Activated naive CD4-positive, alpha-beta T cell treated with anti-CD3 and anti-CD28 coated beads, Interleukin-2, amount 10 ng/mL, durations not matched to agents 7 days and 5 days (primary cell): ENCODE measurements at regions not wholly inside any gene's neighbourhood (a gene's known extent, or its start where the extent isn't known, plus 50 kb on each side); places are given as distances from the start of the nearest gene placed in this dataset.
A peak's percentile ranks its signal among the peaks of the same experiment; 100 is the strongest.
"Not testable (repeated sequence)": the region's sequence is repeated elsewhere in the genome, so short reads cannot be mapped to it uniquely, and the experiment has no call there.

ENCODE experiments used
- CTCF ChIA-PET: fragments of 350-600 bp; sonication (Branson Sonifier 250); formaldehyde crosslinking; loops from one replicate; lab custom pipeline; 2021; ENCODE audit warnings: antibody characterized with exemption; lab: Charles Lee
- DNase-seq: peaks from one replicate; pipeline ENCODE4 v3.0.0-alpha.2; 2020
- H3K27ac Mint-ChIP-seq: one replicate; pipeline ENCODE4 v1.8.0; 2021; ENCODE audit warnings: mild to moderate bottlenecking, moderate library complexity, mixed read lengths
- H3K27me3 Mint-ChIP-seq: one replicate; pipeline ENCODE4 v1.8.0; 2021; ENCODE audit warnings: mild to moderate bottlenecking, mixed read lengths
- H3K36me3 Mint-ChIP-seq: one replicate; pipeline ENCODE4 v1.8.0; 2021; ENCODE audit warnings: mixed read lengths
- H3K4me1 Mint-ChIP-seq: one replicate; pipeline ENCODE4 v1.8.0; 2021; ENCODE audit warnings: mixed read lengths
- H3K4me3 Mint-ChIP-seq: one replicate; pipeline ENCODE4 v1.8.0; 2021; ENCODE audit warnings: mild to moderate bottlenecking, moderate library complexity, mixed read lengths
- H3K9me3 Mint-ChIP-seq: one replicate; pipeline ENCODE4 v1.8.0; 2021; ENCODE audit warnings: mixed read lengths

GRCh38 chr7:149670288-149670687, 103.1 kb downstream of the ZNF467 start:
- peaks cover 2% of the 10 kb centered on the region for H3K4me1 Mint-ChIP-seq
- H3K4me3 Mint-ChIP-seq = no peak overlapping the region
- no peaks in the 10 kb centered on the region for H3K36me3 Mint-ChIP-seq
- H3K27ac Mint-ChIP-seq = no peak overlapping the region
- no peaks in the 10 kb centered on the region for H3K9me3 Mint-ChIP-seq
- peaks cover 58% of the 10 kb centered on the region for H3K27me3 Mint-ChIP-seq
- CTCF ChIA-PET = interaction anchor here (0.5 to 2.6 kb wide), 7 partner anchors 7 to 1483 kb away, joined by 3 to 18 read pairs (median 4); no protein-coding TSS in a partner anchor
- DNase-seq = no peak

GRCh38 chr7:149669121-149669818, 104.1 kb downstream of the ZNF467 start:
- Mint-ChIP-seq H3K9me3 (no peaks in the 10 kb centered on the region), H3K4me1 (peaks cover 2% of the 10 kb centered on the region), H3K27me3 (peaks cover 62% of the 10 kb centered on the region), H3K4me3 (no peak overlapping the region), H3K36me3 (no peaks in the 10 kb centered on the region), H3K27ac (no peak overlapping the region)
- DNase-seq = no peak
- CTCF ChIA-PET = interaction anchor here (0.7 to 1.2 kb wide), 2 partner anchors 26 to 73 kb away, joined by 3 to 6 read pairs; no protein-coding TSS in a partner anchor

GRCh38 chr7:149666360-149666945, 106.9 kb downstream of the ZNF467 start:
- Mint-ChIP-seq H3K27me3 (peaks cover 64% of the 10 kb centered on the region), H3K9me3 (no peaks in the 10 kb centered on the region), H3K36me3 (no peaks in the 10 kb centered on the region), H3K4me3 (no peak overlapping the region), H3K27ac (no peak overlapping the region), H3K4me1 (peaks cover 2% of the 10 kb centered on the region)
- CTCF ChIA-PET = interaction anchor here (1.0 to 8.7 kb wide), 2 partner anchors 21 to 76 kb away, joined by 3 to 111 read pairs; no protein-coding TSS in a partner anchor
- DNase-seq = no peak

- DNase-seq, H3K4me1 Mint-ChIP-seq, H3K36me3 Mint-ChIP-seq, H3K9me3 Mint-ChIP-seq, H3K4me3 Mint-ChIP-seq, H3K27ac Mint-ChIP-seq: not testable (repeated sequence)
- CTCF ChIA-PET = interaction anchor here (1.0 to 8.7 kb wide), 2 partner anchors 22 to 77 kb away, joined by 3 to 111 read pairs; no protein-coding TSS in a partner anchor
- H3K27me3 Mint-ChIP-seq = peaks cover 63% of the 10 kb centered on the region
These were observed 107.8 kb downstream of the ZNF467 start for GRCh38 chr7:149665618-149666017.

GRCh38 chr7:149664666-149665065, 108.7 kb downstream of the ZNF467 start:
- Mint-ChIP-seq H3K9me3 (no peaks in the 10 kb centered on the region), H3K4me3 (no peak overlapping the region), H3K27me3 (peaks cover 55% of the 10 kb centered on the region), H3K4me1 (peaks cover 2% of the 10 kb centered on the region), H3K27ac (no peak overlapping the region), H3K36me3 (no peaks in the 10 kb centered on the region)
- CTCF ChIA-PET = interaction anchor here (0.7 to 8.7 kb wide), 5 partner anchors 40 to 645 kb away, joined by 3 to 111 read pairs (median 22); no protein-coding TSS in a partner anchor
- DNase-seq = no peak

GRCh38 chr7:149664176-149664575, 109.2 kb downstream of the ZNF467 start:
- CTCF ChIA-PET = interaction anchor here (0.7 to 8.7 kb wide), 8 partner anchors 7 to 645 kb away, joined by 3 to 111 read pairs (median 11); no protein-coding TSS in a partner anchor
- H3K27ac Mint-ChIP-seq = no peak overlapping the region
- H3K36me3 Mint-ChIP-seq = no peaks in the 10 kb centered on the region
- no peak overlapping the region for H3K4me3 Mint-ChIP-seq
- H3K27me3 Mint-ChIP-seq = peaks cover 56% of the 10 kb centered on the region
- no peaks in the 10 kb centered on the region for H3K9me3 Mint-ChIP-seq
- DNase-seq = no peak
- peaks cover 1% of the 10 kb centered on the region for H3K4me1 Mint-ChIP-seq

GRCh38 chr7:149662591-149663095, 110.7 kb downstream of the ZNF467 start:
- peaks cover 51% of the 10 kb centered on the region for H3K27me3 Mint-ChIP-seq
- no peaks in the 10 kb centered on the region for H3K9me3 Mint-ChIP-seq
- no peak overlapping the region for H3K4me3 Mint-ChIP-seq
- H3K27ac Mint-ChIP-seq = no peak overlapping the region
- H3K36me3 Mint-ChIP-seq = no peaks in the 10 kb centered on the region
- peak; percentile 84 for DNase-seq
- H3K4me1 Mint-ChIP-seq = no peaks in the 10 kb centered on the region
- CTCF ChIA-PET = interaction anchor here (0.6 to 8.7 kb wide), 24 partner anchors 9 to 401 kb away, joined by 3 to 111 read pairs (median 4); partner anchors contain the start of gene ZNF783

GRCh38 chr7:149655784-149656183, 117.6 kb downstream of the ZNF467 start:
- no peaks in the 10 kb centered on the region for H3K36me3 Mint-ChIP-seq
- H3K27ac Mint-ChIP-seq = no peak overlapping the region
- peaks cover 11% of the 10 kb centered on the region for H3K9me3 Mint-ChIP-seq
- H3K4me1 Mint-ChIP-seq = no peaks in the 10 kb centered on the region
- H3K27me3 Mint-ChIP-seq = peaks cover 26% of the 10 kb centered on the region
- CTCF ChIA-PET = no interaction called here
- DNase-seq = no peak
- H3K4me3 Mint-ChIP-seq = no peak overlapping the region

- Mint-ChIP-seq H3K27ac (peak overlapping the region; percentile 15), H3K4me3 (no peak overlapping the region), H3K9me3 (peaks cover 11% of the 10 kb centered on the region), H3K4me1 (no peaks in the 10 kb centered on the region), H3K27me3 (peaks cover 35% of the 10 kb centered on the region), H3K36me3 (no peaks in the 10 kb centered on the region)
- no peak for DNase-seq
- CTCF ChIA-PET = no interaction called here
These were observed 118.8 kb downstream of the ZNF467 start for GRCh38 chr7:149654588-149654987.

- Mint-ChIP-seq H3K27me3 (peaks cover 41% of the 10 kb centered on the region), H3K9me3 (peaks cover 11% of the 10 kb centered on the region)
- DNase-seq, H3K36me3 Mint-ChIP-seq, H3K4me3 Mint-ChIP-seq, H3K4me1 Mint-ChIP-seq, H3K27ac Mint-ChIP-seq: not testable (repeated sequence)
- CTCF ChIA-PET = interaction anchor here (1.0 to 1.8 kb wide), 2 partner anchors 13 to 25 kb away, joined by 3 to 10 read pairs; no protein-coding TSS in a partner anchor
These were observed 123.2 kb downstream of the ZNF467 start for GRCh38 chr7:149650190-149650589.

- no peaks in the 10 kb centered on the region for H3K4me1 Mint-ChIP-seq
- H3K9me3 Mint-ChIP-seq = no peaks in the 10 kb centered on the region
- H3K36me3 Mint-ChIP-seq = no peaks in the 10 kb centered on the region
- DNase-seq = no peak
- H3K4me3 Mint-ChIP-seq = no peak overlapping the region
- H3K27ac Mint-ChIP-seq = no peak overlapping the region
- H3K27me3 Mint-ChIP-seq = peaks cover 12% of the 10 kb centered on the region
- CTCF ChIA-PET = interaction anchor here (2.0 kb wide), 1 partner anchor 18 kb away, joined by 6 read pairs; no protein-coding TSS in a partner anchor
These were observed 128.6 kb downstream of the ZNF467 start for GRCh38 chr7:149644754-149645153.

- CTCF ChIA-PET = interaction anchor here (1.0 kb wide), 1 partner anchor 19 kb away, joined by 3 read pairs; no protein-coding TSS in a partner anchor
- Mint-ChIP-seq H3K27ac (no peak overlapping the region), H3K36me3 (no peaks in the 10 kb centered on the region), H3K4me1 (no peaks in the 10 kb centered on the region), H3K9me3 (no peaks in the 10 kb centered on the region), H3K4me3 (no peak overlapping the region), H3K27me3 (peaks cover 17% of the 10 kb centered on the region)
- no peak for DNase-seq
These were observed 130.8 kb downstream of the ZNF467 start for GRCh38 chr7:149642589-149642988.

- H3K36me3 Mint-ChIP-seq = no peaks in the 10 kb centered on the region
- no peaks in the 10 kb centered on the region for H3K9me3 Mint-ChIP-seq
- H3K27me3 Mint-ChIP-seq = peaks cover 26% of the 10 kb centered on the region
- no peak overlapping the region for H3K27ac Mint-ChIP-seq
- DNase-seq = no peak
- CTCF ChIA-PET = interaction anchor here (1.3 kb wide), 1 partner anchor 24 kb away, joined by 3 read pairs; no protein-coding TSS in a partner anchor
- H3K4me3 Mint-ChIP-seq = no peak overlapping the region
- H3K4me1 Mint-ChIP-seq = no peaks in the 10 kb centered on the region
These were observed 134.6 kb downstream of the ZNF467 start for GRCh38 chr7:149638566-149639320.
